Endothelial cell of umbilical vein (primary cell): ENCODE measurements at regions not wholly inside any gene's neighbourhood (a gene's known extent, or its start where the extent isn't known, plus 50 kb on each side); places are given as distances from the start of the nearest gene placed in this dataset.

Experiments used
- BruUV-seq: library from RNA; stranded (reverse); fragments of 400-500 nt; replicated peaks from 2 replicates; lab custom pipeline; 2021; lab: Mats Ljungman, UMichigan
- CTCF ChIA-PET: fragments of 300-600, 350-600 bp; sonication (Branson Sonifier 250); formaldehyde crosslinking; loops from one replicate; lab custom pipeline; 2021; ENCODE audit warnings: antibody characterized with exemption, inconsistent platforms; lab: Charles Lee
- POLR2A ChIA-PET: fragments of 300-600, 350-600 bp; sonication (Branson Sonifier 250); formaldehyde crosslinking; loops from one replicate; lab custom pipeline; 2021; ENCODE audit warnings: antibody characterized with exemption, inconsistent platforms; lab: Charles Lee
- DNase-seq: peaks from one replicate; pipeline ENCODE4 v3.0.0-alpha.2; 2011; ENCODE audit warnings: low read depth, low spot score
- FAIRE-seq: peaks from 2 replicates; lab custom pipeline; 2011; peaks lifted over from hg19 to GRCh38; lab: Jason Lieb, UNC
- H2AFZ ChIP-seq: 2 replicates; pipeline ENCODE4 v1.6.0; 2012; ENCODE audit warnings: low read depth, low read length, control low read depth, inconsistent platforms
- H3K27ac ChIP-seq: 2 replicates; pipeline ENCODE4 v1.5.1; 2011; ENCODE audit warnings: low read depth, mild to moderate bottlenecking, control low read depth, low read length, moderate library complexity; ENCODE audit not compliant: insufficient read depth
- H3K27me3 ChIP-seq, 2 experiments: 2 replicates each; pipeline versions ENCODE4 v1.6.0 to v1.6.1; 2011; ENCODE audit warnings: low read length in 2 of 2, mixed read lengths in 1 of 2; ENCODE audit not compliant: control insufficient read depth in 2 of 2, insufficient read depth in 2 of 2
- H3K36me3 ChIP-seq, 2 experiments: 2 replicates in 1 of 2; 3 replicates in 1 of 2; pipeline ENCODE4 v1.5.1; 2011; ENCODE audit warnings: low read length in 2 of 2, mild to moderate bottlenecking in 1 of 2, moderate library complexity in 1 of 2; ENCODE audit not compliant: control insufficient read depth in 2 of 2, insufficient read depth in 2 of 2; ENCODE audit errors: extremely low read depth in 1 of 2
- H3K4me1 ChIP-seq: 3 replicates; pipeline ENCODE4 v1.5.1; 2011; ENCODE audit warnings: mild to moderate bottlenecking, low read length; ENCODE audit not compliant: control insufficient read depth, insufficient read depth; ENCODE audit errors: extremely low read depth
- H3K4me2 ChIP-seq: 2 replicates; pipeline ENCODE4 v1.6.1; 2011; ENCODE audit warnings: low read length, control low read depth, mixed read lengths; ENCODE audit not compliant: insufficient read depth
- H3K4me3 ChIP-seq, 3 experiments: fragments of 200-600 bp in 1 of 3; sonication (generic), shearing (Covaris generic) in 1 of 3; replicated peaks in 1 of 3; 2 replicates each; pipeline ENCODE4 v1.5.1; 2011 to 2016; ENCODE audit warnings: control low read depth in 3 of 3, low read length in 3 of 3, mild to moderate bottlenecking in 2 of 3, inconsistent platforms in 1 of 3, low read depth in 1 of 3, moderate library complexity in 1 of 3; ENCODE audit not compliant: insufficient read depth in 1 of 3
- H3K79me2 ChIP-seq: 2 replicates; pipeline ENCODE4 v1.6.0; 2012; ENCODE audit warnings: low read length, inconsistent platforms; ENCODE audit not compliant: control insufficient read depth, insufficient read depth
- H3K9ac ChIP-seq: replicated peaks from 2 replicates; pipeline ENCODE3; 2011; ENCODE audit warnings: low read length, control low read depth; ENCODE audit not compliant: insufficient read depth; ENCODE audit errors: extremely low read depth
- H3K9me1 ChIP-seq: replicated peaks from 3 replicates; pipeline ENCODE4 v1.6.0; 2011; ENCODE audit warnings: mild to moderate bottlenecking, low read length; ENCODE audit not compliant: control insufficient read depth, insufficient read depth; ENCODE audit errors: extremely low read depth
- H3K9me3 ChIP-seq: replicated peaks from 2 replicates; pipeline ENCODE4 v1.5.1; 2012; ENCODE audit warnings: low read length, inconsistent platforms; ENCODE audit not compliant: control insufficient read depth, insufficient read depth
- H4K20me1 ChIP-seq: replicated peaks from 2 replicates; pipeline ENCODE3; 2011; ENCODE audit warnings: mild to moderate bottlenecking, low read length; ENCODE audit not compliant: control insufficient read depth, insufficient read depth; ENCODE audit errors: extremely low read depth
- EZH2 ChIP-seq: IDR thresholded peaks from 2 replicates; pipeline ENCODE4 v1.6.1; 2012; ENCODE audit warnings: borderline replicate concordance, low read depth, mild to moderate bottlenecking, moderate library complexity, low read length, inconsistent platforms; ENCODE audit not compliant: severe bottlenecking
- FOS ChIP-seq: IDR thresholded peaks from 2 replicates; pipeline ENCODE4 v1.6.1; 2011; ENCODE audit warnings: mild to moderate bottlenecking, low read length, moderate library complexity, borderline replicate concordance; ENCODE audit not compliant: insufficient read depth
- GATA2 ChIP-seq: IDR thresholded peaks from 2 replicates; pipeline ENCODE4 v1.7.0; 2011; ENCODE audit warnings: low read depth, mild to moderate bottlenecking, moderate library complexity, mixed read lengths, low read length; ENCODE audit not compliant: insufficient read length, insufficient read depth
- JUN ChIP-seq: IDR thresholded peaks from 2 replicates; pipeline ENCODE4 v1.6.1; 2011; ENCODE audit warnings: borderline replicate concordance, low read depth; ENCODE audit not compliant: insufficient read length, insufficient read depth
- MYC ChIP-seq: IDR thresholded peaks from one replicate; pipeline ENCODE4 v1.6.1; 2011; ENCODE audit warnings: mild to moderate bottlenecking, low read depth, low read length
- POLR2A ChIP-seq: IDR thresholded peaks from 2 replicates; pipeline ENCODE4 v1.6.1; 2012; ENCODE audit warnings: low read depth, mild to moderate bottlenecking, control low read depth, low read length
- POLR2AphosphoS5 ChIP-seq: IDR thresholded peaks from 2 replicates; pipeline ENCODE4 v1.6.1; 2012; ENCODE audit warnings: low read depth, mild to moderate bottlenecking, control low read depth, low read length, moderate library complexity; ENCODE audit not compliant: insufficient read depth
- dilution Hi-C: fragments of 300-500 bp; cut with MboI; formaldehyde crosslinking; loops from one replicate; pipeline ENCODE4 v1.15.0; 2019; ENCODE audit warnings: low sequenced_read_pairs; ENCODE audit not compliant: extremely low pct_ligation_motif_present
- intact Hi-C: fragments of 100-400 bp; cut with micrococcal nuclease; formaldehyde crosslinking; loops from one replicate; pipeline ENCODE4 v1.10.0; 2022
- TF ChIP-seq, protein P1 (sequence below): IDR thresholded peaks from 2 replicates; pipeline ENCODE4 v1.6.1; 2011; ENCODE audit not compliant: insufficient read depth, insufficient read length
- TF ChIP-seq, protein P2 (sequence below), 2 donors: IDR thresholded peaks; 1 replicate in 1 of 2; 2 replicates in 1 of 2; pipeline ENCODE4 v1.5.1; 2011; ENCODE audit warnings: low read length in 2 of 2, mild to moderate bottlenecking in 2 of 2, moderate library complexity in 2 of 2, control low read depth in 1 of 2, inconsistent platforms in 1 of 2, low read depth in 1 of 2; ENCODE audit not compliant: insufficient read depth in 1 of 2; ENCODE audit errors: extremely low read depth in 1 of 2

DNA sequence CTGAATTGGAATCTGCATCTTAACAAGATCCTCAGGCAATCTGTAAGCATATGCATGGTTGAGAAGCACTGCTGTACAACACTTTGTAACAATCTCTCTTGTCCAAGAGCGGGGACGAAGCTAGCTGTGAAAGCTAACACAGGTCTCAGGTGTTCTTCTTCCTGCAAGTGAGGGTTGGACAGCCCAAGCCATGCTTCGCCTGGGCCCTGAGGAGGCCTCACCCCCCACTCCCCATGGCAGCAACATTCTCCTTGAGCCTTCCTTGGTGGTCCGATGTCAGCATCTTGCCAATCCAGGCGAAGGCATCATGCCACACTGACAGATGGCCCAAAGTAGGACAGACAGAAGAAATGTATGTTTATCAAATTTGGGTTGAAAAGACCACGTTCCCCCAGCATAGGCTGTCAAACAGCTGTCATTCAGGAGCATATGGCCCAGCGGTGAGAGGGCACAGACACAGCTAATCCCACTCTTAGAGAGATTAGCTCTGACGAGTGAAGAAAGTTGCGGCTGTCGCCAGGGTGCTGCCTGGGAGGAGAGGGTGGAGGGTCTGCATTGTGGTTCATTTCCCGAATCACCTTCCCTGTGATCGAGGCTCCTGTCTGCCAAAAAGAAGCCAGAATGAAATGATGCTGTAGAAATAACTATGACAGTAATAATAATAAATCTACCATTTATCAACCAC is 344.7 kb downstream of the MYCN start:
- H3K9ac ChIP-seq = no peak overlapping the region
- H3K79me2 ChIP-seq = no peaks in the 10 kb centered on the region
- no peaks in the 10 kb centered on the region for H4K20me1 ChIP-seq
- FAIRE-seq (no peak), DNase-seq (no peak)
- dilution Hi-C loops = no loop called here
- H2AFZ ChIP-seq = no peak overlapping the region
- CTCF ChIA-PET = no interaction called here
- POLR2A ChIA-PET = no interaction called here
- H3K36me3 ChIP-seq = no peaks in the 10 kb centered on the region
- H3K4me1 ChIP-seq = no peaks in the 10 kb centered on the region
- H3K4me3 ChIP-seq = no peak overlapping the region
- no TSS peak for BruUV-seq
- intact Hi-C loops = no loop called here
- no peak overlapping the region for H3K4me2 ChIP-seq
- no peaks in the 10 kb centered on the region for H3K27me3 ChIP-seq
- TF ChIP-seq FOS (no peak), GATA2 (no peak), JUN (no peak), POLR2A (no peak), EZH2 (no peak), POLR2AphosphoS5 (no peak), MYC (no peak)
- TF ChIP-seq, protein P1, sequence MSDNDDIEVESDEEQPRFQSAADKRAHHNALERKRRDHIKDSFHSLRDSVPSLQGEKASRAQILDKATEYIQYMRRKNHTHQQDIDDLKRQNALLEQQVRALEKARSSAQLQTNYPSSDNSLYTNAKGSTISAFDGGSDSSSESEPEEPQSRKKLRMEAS = no peak
- TF ChIP-seq, protein P2, sequence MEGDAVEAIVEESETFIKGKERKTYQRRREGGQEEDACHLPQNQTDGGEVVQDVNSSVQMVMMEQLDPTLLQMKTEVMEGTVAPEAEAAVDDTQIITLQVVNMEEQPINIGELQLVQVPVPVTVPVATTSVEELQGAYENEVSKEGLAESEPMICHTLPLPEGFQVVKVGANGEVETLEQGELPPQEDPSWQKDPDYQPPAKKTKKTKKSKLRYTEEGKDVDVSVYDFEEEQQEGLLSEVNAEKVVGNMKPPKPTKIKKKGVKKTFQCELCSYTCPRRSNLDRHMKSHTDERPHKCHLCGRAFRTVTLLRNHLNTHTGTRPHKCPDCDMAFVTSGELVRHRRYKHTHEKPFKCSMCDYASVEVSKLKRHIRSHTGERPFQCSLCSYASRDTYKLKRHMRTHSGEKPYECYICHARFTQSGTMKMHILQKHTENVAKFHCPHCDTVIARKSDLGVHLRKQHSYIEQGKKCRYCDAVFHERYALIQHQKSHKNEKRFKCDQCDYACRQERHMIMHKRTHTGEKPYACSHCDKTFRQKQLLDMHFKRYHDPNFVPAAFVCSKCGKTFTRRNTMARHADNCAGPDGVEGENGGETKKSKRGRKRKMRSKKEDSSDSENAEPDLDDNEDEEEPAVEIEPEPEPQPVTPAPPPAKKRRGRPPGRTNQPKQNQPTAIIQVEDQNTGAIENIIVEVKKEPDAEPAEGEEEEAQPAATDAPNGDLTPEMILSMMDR (IDR thresholded peaks at IDR 0.05; ENCODE audit: extremely low read depth in 1 of 2, insufficient read depth in 1 of 2, low read depth in 1 of 2, low read length in 2 of 2) = no peak
- H3K27ac ChIP-seq = no peak overlapping the region
- H3K9me3 ChIP-seq = no peaks in the 10 kb centered on the region
- no peaks in the 10 kb centered on the region for H3K9me1 ChIP-seq
